ENCODE measurements at regions not wholly inside any gene's neighbourhood (a gene's known extent, or its start where the extent isn't known, plus 50 kb on each side); places are given as distances from the start of the nearest gene placed in this dataset.

- WGBS = 80% methylated on average over 7 of the region's 7 CpGs
Measured at GRCh38 chr7:46559194-46559832, 638.2 kb upstream of the IGFBP3 start.

GRCh38 chr7:46558482-46559193 lies 637.6 kb upstream of the IGFBP3 start:
- no peaks in the 10 kb centered on the region for H3K9me3 ChIP-seq
- 75% methylated on average over 3 of the region's 3 CpGs for WGBS
- no peak overlapping the region for H3K4me3 ChIP-seq
- H3K36me3 ChIP-seq = no peaks in the 10 kb centered on the region
- no peak for DNase-seq (ENCODE audit: low spot score)
- no peaks in the 10 kb centered on the region for H3K4me1 ChIP-seq (replicated peaks)
- H3K27me3 ChIP-seq (replicated peaks; ENCODE audit: insufficient read depth) = no peaks in the 10 kb centered on the region
- H3K27ac ChIP-seq = no peak overlapping the region
- TF ChIP-seq POLR2A (IDR thresholded peaks at IDR 0.05) = no peak
- no peak for TF ChIP-seq POLR2AphosphoS5 (IDR thresholded peaks at IDR 0.05)
- no peak for TF ChIP-seq CTCF (IDR thresholded peaks at IDR 0.05)
- intact Hi-C loops (cut with DNase I) = loop anchor here (5.0 kb wide), 1 partner anchor 636 kb away; the partner anchor contains the start of gene IGFBP3

More at GRCh38 chr7:46559194-46559832, 638.2 kb upstream of the IGFBP3 start:
- H3K9me3 ChIP-seq = no peaks in the 10 kb centered on the region
- H3K4me3 ChIP-seq = no peak overlapping the region
- no peak for DNase-seq (ENCODE audit: low spot score)
- H3K27ac ChIP-seq = no peak overlapping the region
- H3K36me3 ChIP-seq = no peaks in the 10 kb centered on the region
- TF ChIP-seq POLR2AphosphoS5 (IDR thresholded peaks at IDR 0.05) = no peak
- no peak for TF ChIP-seq POLR2A (IDR thresholded peaks at IDR 0.05)
- no peak for TF ChIP-seq CTCF (IDR thresholded peaks at IDR 0.05)
- H3K4me1 ChIP-seq (replicated peaks) = no peaks in the 10 kb centered on the region
- H3K27me3 ChIP-seq (replicated peaks; ENCODE audit: insufficient read depth) = no peaks in the 10 kb centered on the region
- intact Hi-C loops (cut with DNase I) = loop anchor here (5.0 kb wide), 1 partner anchor 637 kb away; the partner anchor contains the start of gene IGFBP3

GRCh38 chr7:46557781-46558180 lies 636.7 kb upstream of the IGFBP3 start:
- Histone ChIP-seq H3K9me3 (no peaks in the 10 kb centered on the region), H3K4me3 (no peak overlapping the region), H3K27me3 (replicated peaks; ENCODE audit: insufficient read depth) (no peaks in the 10 kb centered on the region), H3K36me3 (no peaks in the 10 kb centered on the region), H3K27ac (peak overlapping the region; percentile 45 to 66), H3K4me1 (replicated peaks) (no peaks in the 10 kb centered on the region)
- WGBS = 15% methylated on average over 3 of the region's 3 CpGs
- no peak for DNase-seq (ENCODE audit: low spot score)
- TF ChIP-seq CTCF (IDR thresholded peaks at IDR 0.05) (no peak), POLR2A (IDR thresholded peaks at IDR 0.05) (no peak), POLR2AphosphoS5 (IDR thresholded peaks at IDR 0.05) (no peak)
- intact Hi-C loops (cut with DNase I) = loop anchor here (2.0 to 5.0 kb wide), 2 partner anchors 45 to 635 kb away; partner anchors contain the start of gene IGFBP3

GRCh38 chr7:46557295-46557711 lies 636.2 kb upstream of the IGFBP3 start:
- Histone ChIP-seq H3K36me3 (no peaks in the 10 kb centered on the region), H3K4me3 (no peak overlapping the region), H3K27ac (peak overlapping the region; percentile 45 to 66), H3K27me3 (replicated peaks; ENCODE audit: insufficient read depth) (no peaks in the 10 kb centered on the region), H3K9me3 (no peaks in the 10 kb centered on the region), H3K4me1 (replicated peaks) (no peaks in the 10 kb centered on the region)
- DNase-seq (ENCODE audit: low spot score) = peak; percentile 77
- intact Hi-C loops (cut with DNase I) = loop anchor here (2.0 to 5.0 kb wide), 2 partner anchors 45 to 635 kb away; partner anchors contain the start of gene IGFBP3
- WGBS = 13% methylated on average over 5 of the region's 5 CpGs
- peak; percentile 84 for TF ChIP-seq POLR2AphosphoS5 (IDR thresholded peaks at IDR 0.05)
- TF ChIP-seq CTCF (IDR thresholded peaks at IDR 0.05) = no peak
